Cardiac fibroblast (primary cell): ENCODE measurements at regions not wholly inside any gene's neighbourhood (a gene's known extent, or its start where the extent isn't known, plus 50 kb on each side); places are given as distances from the start of the nearest gene placed in this dataset.

Experiments used
- DNase-seq, 2 donors: peaks; one replicate each; pipeline versions ENCODE4 v3.0.0 to v3.0.0-alpha.2; 2010; ENCODE audit warnings: low read depth in 2 of 2
- H3K4me3 ChIP-seq, 2 donors: replicated peaks in 1 of 2; 1 replicate in 1 of 2; 2 replicates in 1 of 2; pipeline ENCODE4 v1.5.1; 2011; ENCODE audit warnings: low read depth in 2 of 2, low read length in 2 of 2, mild to moderate bottlenecking in 2 of 2, moderate library complexity in 1 of 2
- CTCF ChIP-seq: IDR thresholded peaks from one replicate; pipeline ENCODE4 v1.5.1; 2011; ENCODE audit warnings: low read depth, mild to moderate bottlenecking, low read length, inconsistent platforms

- H3K4me3 ChIP-seq, result no peak overlapping the region
- no peak for DNase-seq
- no peak for TF ChIP-seq CTCF
Observed at GRCh38 chr7:52909935-52910334, 125.5 kb upstream of the POM121L12 start.

GRCh38 chr7:52909131-52909530 is 126.3 kb upstream of the POM121L12 start:
- DNase-seq, result no peak
- H3K4me3 ChIP-seq, result no peak overlapping the region
- TF ChIP-seq CTCF, result no peak

- DNase-seq, result no peak
- no peak overlapping the region for H3K4me3 ChIP-seq
- TF ChIP-seq CTCF, result no peak
Observed at GRCh38 chr7:52897713-52898112, 137.7 kb upstream of the POM121L12 start.

- H3K4me3 ChIP-seq, result no peak overlapping the region
- DNase-seq, result no peak
- no peak for TF ChIP-seq CTCF
Observed at GRCh38 chr7:52897288-52897687, 138.1 kb upstream of the POM121L12 start.

GRCh38 chr7:52877240-52877639 is 158.2 kb upstream of the POM121L12 start:
- DNase-seq, result no peak
- no peak overlapping the region for H3K4me3 ChIP-seq
- no peak for TF ChIP-seq CTCF

GRCh38 chr7:52876402-52876801 is 159.0 kb upstream of the POM121L12 start:
- TF ChIP-seq CTCF, result no peak
- no peak for DNase-seq

GRCh38 chr7:52863652-52864051 is 171.8 kb upstream of the POM121L12 start:
- TF ChIP-seq CTCF, result no peak
- no peak for DNase-seq
- no peak overlapping the region for H3K4me3 ChIP-seq

More at GRCh38 chr7:52876402-52876801, 159.0 kb upstream of the POM121L12 start:
- no peak overlapping the region for H3K4me3 ChIP-seq
